GM19468 (cell line): ENCODE measurements at regions not wholly inside any gene's neighbourhood (a gene's known extent, or its start where the extent isn't known, plus 50 kb on each side); places are given as distances from the start of the nearest gene placed in this dataset.

Source experiments
- ATAC-seq: cut with Tn5 transposase; IDR thresholded peaks from one replicate; pipeline ENCODE4 v1.9.1; 2021; ENCODE audit warnings: mild to moderate bottlenecking, moderate library complexity, moderate number of reproducible peaks; ENCODE audit not compliant: unreplicated experiment; ENCODE audit errors: extremely low read depth

GRCh38 chr5:6046296-6046967, 331.9 kb downstream of the MED10 start:
- ATAC-seq: no peak

DNA sequence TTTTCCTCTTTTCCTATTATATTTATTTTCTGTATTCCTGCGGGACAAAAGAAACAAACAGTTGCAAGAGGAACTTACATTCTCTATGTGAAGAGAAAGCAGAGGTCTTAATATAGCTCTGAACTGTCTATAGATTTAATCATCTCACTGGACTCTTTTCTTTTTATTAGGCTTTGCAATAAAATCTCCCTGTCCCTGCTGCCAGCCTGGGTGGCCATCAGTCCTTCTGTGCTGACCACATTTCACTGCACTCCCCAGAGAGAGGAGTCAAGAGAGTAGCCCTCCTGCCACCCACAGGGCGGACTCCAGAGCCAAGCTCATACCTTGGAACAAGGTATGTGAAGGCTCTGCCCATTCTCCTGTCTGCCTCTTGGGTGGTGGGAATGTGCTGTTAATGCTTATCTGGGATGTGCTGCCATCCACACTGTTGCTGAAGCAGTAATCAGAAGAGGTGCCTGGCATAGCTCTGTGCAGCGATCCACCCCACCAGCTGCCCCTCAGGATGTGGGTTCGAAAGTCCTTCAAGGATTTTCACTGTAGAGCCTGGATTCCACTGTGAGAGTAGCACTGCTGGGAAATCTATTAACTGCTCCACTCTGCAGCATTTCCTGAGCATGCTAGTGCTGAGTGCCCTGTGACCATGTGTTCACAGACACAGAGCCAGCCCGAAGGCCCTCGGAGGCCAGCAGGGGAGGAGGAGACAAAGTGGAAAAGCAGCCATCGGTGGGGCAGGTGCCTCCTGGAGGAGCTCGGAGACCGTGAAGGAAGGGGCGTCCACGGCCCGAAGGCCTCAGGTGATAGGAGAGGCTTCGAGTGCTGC, 334.6 kb downstream of the MED10 start:
- ATAC-seq: no peak

DNA sequence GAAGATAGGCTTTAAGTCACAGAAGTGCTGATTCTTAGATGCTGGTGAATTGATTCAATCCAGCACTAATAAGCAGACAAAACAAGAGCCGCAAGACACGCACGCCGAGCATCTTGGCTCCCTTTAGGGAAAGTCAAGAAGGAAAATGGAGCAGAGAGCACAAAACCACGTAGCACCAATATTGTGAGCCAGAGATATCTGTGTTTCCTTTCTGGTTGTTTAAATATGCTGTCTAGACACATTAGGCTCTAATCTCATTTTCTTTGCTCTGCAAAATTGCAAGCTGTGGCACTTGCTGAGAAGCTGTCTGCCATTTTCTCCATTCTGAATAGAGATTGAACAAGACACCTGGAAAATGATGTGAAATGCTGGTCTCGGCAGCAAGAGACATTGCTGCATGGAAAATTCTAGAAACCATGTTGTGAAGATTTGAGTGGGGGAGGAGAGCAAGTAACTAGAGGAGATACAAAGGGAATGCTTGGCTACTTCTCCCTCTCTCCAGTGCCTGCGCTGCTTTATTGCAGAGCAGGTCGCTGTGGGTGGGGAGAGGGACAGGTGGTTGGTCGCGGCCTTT, 336.3 kb downstream of the MED10 start:
- ATAC-seq: no peak

GRCh38 chr5:6039111-6039510, 339.2 kb downstream of the MED10 start:
- no peak for ATAC-seq

DNA sequence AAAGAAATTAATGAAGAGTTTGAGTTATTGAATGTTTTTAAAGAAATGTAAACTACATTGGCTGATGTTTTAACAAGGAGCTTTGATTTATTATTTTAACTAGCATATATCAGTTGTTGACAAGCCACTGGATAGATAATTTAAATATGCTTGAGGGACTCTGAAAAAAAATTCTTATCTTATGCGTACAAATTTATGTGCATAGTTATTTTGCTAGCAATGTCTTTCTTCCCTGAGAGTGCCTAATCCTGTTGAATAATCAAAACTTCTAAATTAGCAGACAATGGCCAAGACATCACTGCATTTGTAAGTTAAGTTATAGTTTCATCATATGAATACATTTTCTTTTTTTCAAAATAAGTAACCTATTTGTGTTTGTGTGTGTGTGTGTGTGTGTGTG, 342.3 kb downstream of the MED10 start:
- ATAC-seq: no peak

DNA sequence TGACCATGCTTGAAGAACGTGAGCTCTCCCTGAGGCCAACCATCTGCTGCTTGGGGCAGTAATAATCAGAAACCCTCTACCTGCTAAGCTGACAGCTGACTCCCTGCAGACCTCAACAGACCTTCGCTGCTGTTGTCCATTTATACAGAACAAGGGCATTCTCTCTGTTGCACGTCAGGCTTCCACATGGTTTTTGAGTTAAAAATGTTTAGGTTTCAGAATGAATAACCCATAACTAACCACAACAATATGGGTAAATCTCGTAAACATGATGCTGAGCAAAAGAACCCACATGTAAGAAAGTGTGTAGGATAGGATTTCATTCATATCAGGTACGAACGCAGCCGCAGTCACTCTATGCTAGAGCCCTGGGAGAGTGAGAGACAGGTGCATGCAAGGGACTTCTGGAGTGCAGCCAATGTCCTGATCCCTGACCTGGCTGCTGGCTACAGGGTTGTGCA, 348.5 kb downstream of the MED10 start:
- ATAC-seq: no peak

- no peak for ATAC-seq
These were observed 351.5 kb downstream of the MED10 start for GRCh38 chr5:6026766-6027406.

DNA sequence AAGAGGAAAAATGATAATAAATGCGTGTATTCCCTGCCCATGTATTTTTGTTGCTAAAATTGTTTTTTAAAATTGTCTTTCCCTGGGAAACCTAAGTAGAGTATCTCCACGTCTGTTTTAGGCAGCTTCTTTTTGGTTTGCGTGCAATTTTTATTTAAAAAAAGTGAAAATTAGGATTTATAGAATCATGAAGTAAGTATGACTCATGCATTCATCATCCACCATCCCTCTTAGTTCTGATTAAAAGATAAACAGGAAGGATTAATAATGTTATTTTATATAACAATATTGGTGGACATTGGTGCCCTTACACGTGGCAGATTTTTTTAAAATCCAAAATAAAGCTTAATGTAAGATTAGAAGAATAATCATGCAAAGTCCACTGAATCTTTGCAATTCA, 358.7 kb downstream of the MED10 start:
- ATAC-seq: no peak

DNA sequence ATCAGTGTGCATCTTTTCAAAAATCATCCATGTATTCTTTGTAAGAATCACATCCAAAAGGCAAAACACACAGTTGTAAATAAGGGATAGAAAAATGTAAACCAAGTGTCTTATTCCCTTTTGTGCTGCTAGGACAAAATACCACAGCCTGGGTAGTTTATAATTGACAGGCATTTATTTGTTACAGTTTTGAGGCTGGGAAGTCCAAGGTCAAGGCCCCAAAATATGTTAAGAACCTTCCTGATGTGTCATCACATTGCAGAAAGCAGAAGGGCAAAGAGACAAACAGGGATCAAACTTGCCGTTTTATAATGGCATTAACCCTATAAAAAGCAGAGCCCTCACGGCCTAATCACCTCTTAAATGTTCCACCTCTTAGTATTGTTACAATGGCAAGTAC, 364.8 kb downstream of the MED10 start:
- ATAC-seq: no peak

DNA sequence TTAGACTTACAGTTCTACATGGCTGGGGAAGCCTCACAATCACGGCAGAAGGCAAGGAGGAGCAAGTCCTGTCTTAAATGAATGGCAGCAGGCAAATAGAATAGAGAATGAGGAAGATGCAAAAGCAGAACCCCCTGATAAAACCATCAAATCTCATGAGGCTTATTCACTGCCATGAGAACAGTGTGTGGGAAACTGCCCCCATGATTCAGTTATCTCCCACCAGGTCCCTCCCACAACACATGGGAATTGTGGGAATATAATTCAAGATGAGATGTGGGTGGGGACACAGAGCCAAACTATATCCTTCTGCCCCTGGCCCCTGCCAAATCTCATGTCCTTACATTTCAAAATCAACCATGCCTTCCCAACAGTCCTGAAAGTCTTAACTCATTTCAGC, 367.1 kb downstream of the MED10 start:
- ATAC-seq: no peak

- ATAC-seq: no peak
These were observed 371.5 kb downstream of the MED10 start for GRCh38 chr5:6006838-6007314.

DNA sequence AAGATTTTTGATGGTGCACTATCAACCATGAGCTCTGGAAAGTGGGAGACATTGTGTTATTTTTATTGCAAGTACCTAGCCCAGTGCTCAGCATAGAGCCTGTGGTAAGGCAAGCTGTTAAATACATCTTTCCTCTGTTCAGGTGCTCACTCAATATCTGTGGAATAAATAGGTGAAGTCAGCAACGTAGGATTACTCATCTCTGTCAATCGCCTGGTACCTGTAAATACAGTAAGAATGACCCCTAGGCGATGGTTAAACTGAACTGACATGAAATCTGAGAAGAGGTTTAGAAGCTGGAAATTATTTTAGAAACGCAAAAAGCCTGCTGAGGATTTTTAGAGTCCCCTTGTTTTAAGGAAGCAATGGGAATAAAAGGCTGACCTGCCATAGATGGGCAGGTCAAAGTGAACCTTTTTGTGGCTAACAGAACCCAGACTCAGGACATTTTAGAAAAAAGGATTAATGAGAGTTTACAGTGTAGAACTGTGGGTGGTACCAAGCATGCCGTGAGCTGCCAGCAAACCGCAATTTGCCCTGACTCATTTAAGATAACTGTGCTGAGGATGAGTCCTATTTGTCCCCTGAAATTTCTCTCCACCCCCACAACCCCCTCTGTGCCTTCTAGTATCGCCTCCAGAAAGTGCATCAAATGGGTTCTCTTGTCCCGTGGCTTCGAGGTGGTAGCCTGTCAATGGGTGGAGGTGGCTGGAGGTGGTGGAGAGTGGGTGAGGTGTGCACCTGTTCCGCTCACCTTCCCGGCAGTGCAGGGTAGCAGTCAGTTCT, 375.1 kb downstream of the MED10 start:
- no peak for ATAC-seq

- no peak for ATAC-seq
These were observed 377.5 kb downstream of the MED10 start for GRCh38 chr5:6000867-6001266.

GRCh38 chr5:5995819-5996218, 382.5 kb downstream of the MED10 start:
- no peak for ATAC-seq

DNA sequence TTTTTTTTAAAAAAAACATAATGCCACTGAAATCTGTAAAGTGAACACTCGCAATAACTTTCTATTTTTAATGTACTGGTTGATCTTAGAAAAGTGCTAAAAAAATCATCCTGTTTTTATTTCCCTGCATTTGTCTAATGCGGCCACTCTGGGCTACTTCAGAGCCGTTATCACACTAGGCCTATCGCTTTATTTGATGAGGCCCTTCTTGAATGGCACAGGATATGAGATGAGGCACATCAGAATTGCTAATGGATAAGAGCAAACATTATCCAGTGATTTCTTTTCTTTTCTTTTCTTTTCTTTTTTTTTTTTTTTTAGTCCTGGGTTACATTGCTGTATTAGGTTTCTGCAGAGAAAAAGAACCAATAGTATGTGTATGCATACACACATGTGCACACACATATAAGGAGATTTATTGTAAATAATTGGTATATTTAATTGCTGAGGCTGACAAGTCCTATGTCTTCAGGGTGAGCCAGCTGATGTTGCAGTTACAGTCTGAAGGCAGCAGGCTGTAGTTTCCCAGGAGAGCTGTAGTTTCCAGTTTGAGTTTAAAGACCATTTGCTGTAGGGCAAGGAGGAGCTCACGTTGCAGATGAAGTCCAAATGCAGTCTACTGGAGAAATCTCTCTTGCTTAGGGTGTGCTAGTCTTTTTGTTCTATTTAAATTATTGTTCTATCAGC, 391.7 kb downstream of the MED10 start:
- no peak for ATAC-seq

GRCh38 chr5:5985332-5985731, 393.0 kb downstream of the MED10 start:
- no peak for ATAC-seq

GRCh38 chr5:5983261-5983980, 394.9 kb downstream of the MED10 start:
- no peak for ATAC-seq

DNA sequence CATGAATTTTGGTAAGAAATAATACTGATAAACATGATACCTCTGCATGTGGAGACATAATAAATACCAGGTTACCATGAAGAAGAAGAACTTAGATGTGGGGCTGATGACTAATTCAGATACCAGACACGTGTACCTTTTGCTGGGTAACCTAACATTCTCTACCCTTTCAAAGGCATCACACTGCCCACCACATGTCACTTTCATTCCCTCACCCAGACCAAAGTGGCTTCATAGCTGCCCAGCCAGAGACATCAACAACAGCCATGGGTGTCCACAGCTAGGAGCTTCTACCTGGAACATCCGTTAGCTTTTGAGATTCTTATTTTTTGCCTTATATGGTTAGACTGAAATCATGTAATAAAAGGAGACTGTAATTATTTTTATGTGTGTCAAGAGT, 396.8 kb downstream of the MED10 start:
- ATAC-seq: no peak

DNA sequence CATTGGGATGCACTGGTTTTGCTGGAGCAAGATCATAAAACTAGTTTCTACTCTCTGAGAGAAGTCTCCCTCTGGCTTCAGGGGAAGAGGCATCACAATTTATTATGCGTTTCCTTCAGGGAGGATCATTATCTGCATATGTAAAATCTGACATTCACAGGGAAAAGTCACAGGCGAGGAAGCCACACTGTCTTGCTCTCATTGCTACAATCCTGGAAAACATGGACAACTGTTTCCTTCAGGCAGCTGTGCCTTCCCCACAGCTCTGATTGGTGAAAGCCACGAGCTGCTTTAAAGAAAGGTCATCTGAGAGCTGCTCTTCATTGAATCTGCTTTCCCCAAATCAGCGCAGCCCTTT, 397.8 kb downstream of the MED10 start:
- ATAC-seq: no peak
